Ovary (tissue), 7 donors: ENCODE measurements at regions not wholly inside any gene's neighbourhood (a gene's known extent, or its start where the extent isn't known, plus 50 kb on each side); places are given as distances from the start of the nearest gene placed in this dataset.

Experiments used
- DNase-seq, 5 donors: peaks; one replicate each; pipeline ENCODE4 v3.0.0-alpha.2; 2019 to 2020
- H3K27ac ChIP-seq, 2 donors: fragments of 200-600 bp; one replicate each; pipeline versions ENCODE4 v1.5.1 to v1.8.0; 2019 to 2022
- H3K27me3 ChIP-seq: fragments of 200-600 bp; one replicate; pipeline ENCODE4 v1.8.0; 2022
- H3K36me3 ChIP-seq: fragments of 200-600 bp; sonication (generic); one replicate; pipeline ENCODE4 v1.5.1; 2019
- H3K4me1 ChIP-seq: one replicate; pipeline ENCODE4 v1.8.1; 2013; ENCODE audit warnings: mild to moderate bottlenecking, moderate library complexity; ENCODE audit not compliant: insufficient read depth
- H3K4me3 ChIP-seq: fragments of 200-600 bp; sonication (generic); one replicate; pipeline ENCODE4 v1.5.1; 2017
- H3K9me3 ChIP-seq, 2 donors: fragments of 200-600 bp in 1 of 2; sonication (generic) in 1 of 2; one replicate each; pipeline versions ENCODE4 v1.5.1 to v1.8.1; 2013 to 2019; ENCODE audit warnings: mild to moderate bottlenecking in 1 of 2, moderate library complexity in 1 of 2
- EP300 ChIP-seq: sonication (generic); formaldehyde crosslinking; IDR thresholded peaks from one replicate; pipeline ENCODE4 v1.6.1; 2017; ENCODE audit warnings: antibody characterized with exemption
- POLR2A ChIP-seq: fragments of 450-650 bp; IDR thresholded peaks from one replicate; pipeline ENCODE4 v1.6.1; 2017; ENCODE audit warnings: antibody characterized with exemption, mild to moderate bottlenecking, moderate library complexity
- WGBS, 3 donors: extraction: QIAGEN DNeasy Blood & Tissue Kit in 1 of 3; methylation state at CpG; one replicate each; pipeline versions ENCODE4 v1.1.5 to v1.1.7; 2013 to 2017; 5-methylcytosine and 5-hydroxymethylcytosine counted together
- intact Hi-C, 4 donors: fragments of 100-400 bp; cut with DNase I; formaldehyde crosslinking; loops; one replicate each; pipeline versions ENCODE4 v1.11.0 to v1.15.1; 2022 to 2023
- TF ChIP-seq, protein P1 (sequence below), 3 donors: fragments of 450-650 bp in 2 of 3; fragments of 200-600 bp in 1 of 3; IDR thresholded peaks; one replicate each; pipeline versions ENCODE4 v1.5.1 to v1.8.0; 2016 to 2022; ENCODE audit warnings: antibody characterized with exemption in 3 of 3, mild to moderate bottlenecking in 1 of 3
- donor health status: DM: no; HTN: no; CAD: no; lungs with moderate emphysema.
- donor health status: DM: no; HTN: no; CAD: no.
- donor health status: Bipolar disorder and iron deficiency.
- donor health status: DM: no; HTN: no; CAD: no.
- donor health status: DM: yes; HTN: yes; CAD: no.

- Histone ChIP-seq H3K4me3 (no peak overlapping the region), H3K27ac (no peak overlapping the region), H3K4me1 (no peaks in the 10 kb centered on the region), H3K9me3 (no peaks in the 10 kb centered on the region), H3K27me3 (no peaks in the 10 kb centered on the region), H3K36me3 (no peaks in the 10 kb centered on the region)
- intact Hi-C loops = no loop called here
- WGBS, 3 donors = 75 to 80% (median 77%) methylated on average over 3 of the region's 3 CpGs
- DNase-seq = no peak
- TF ChIP-seq POLR2A (no peak), EP300 (no peak)
- TF ChIP-seq, protein P1, sequence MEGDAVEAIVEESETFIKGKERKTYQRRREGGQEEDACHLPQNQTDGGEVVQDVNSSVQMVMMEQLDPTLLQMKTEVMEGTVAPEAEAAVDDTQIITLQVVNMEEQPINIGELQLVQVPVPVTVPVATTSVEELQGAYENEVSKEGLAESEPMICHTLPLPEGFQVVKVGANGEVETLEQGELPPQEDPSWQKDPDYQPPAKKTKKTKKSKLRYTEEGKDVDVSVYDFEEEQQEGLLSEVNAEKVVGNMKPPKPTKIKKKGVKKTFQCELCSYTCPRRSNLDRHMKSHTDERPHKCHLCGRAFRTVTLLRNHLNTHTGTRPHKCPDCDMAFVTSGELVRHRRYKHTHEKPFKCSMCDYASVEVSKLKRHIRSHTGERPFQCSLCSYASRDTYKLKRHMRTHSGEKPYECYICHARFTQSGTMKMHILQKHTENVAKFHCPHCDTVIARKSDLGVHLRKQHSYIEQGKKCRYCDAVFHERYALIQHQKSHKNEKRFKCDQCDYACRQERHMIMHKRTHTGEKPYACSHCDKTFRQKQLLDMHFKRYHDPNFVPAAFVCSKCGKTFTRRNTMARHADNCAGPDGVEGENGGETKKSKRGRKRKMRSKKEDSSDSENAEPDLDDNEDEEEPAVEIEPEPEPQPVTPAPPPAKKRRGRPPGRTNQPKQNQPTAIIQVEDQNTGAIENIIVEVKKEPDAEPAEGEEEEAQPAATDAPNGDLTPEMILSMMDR (IDR thresholded peaks at IDR 0.05) = no peak
These were observed 846.7 kb upstream of the ID2 start for GRCh38 chr2:7835151-7835550.

DNA sequence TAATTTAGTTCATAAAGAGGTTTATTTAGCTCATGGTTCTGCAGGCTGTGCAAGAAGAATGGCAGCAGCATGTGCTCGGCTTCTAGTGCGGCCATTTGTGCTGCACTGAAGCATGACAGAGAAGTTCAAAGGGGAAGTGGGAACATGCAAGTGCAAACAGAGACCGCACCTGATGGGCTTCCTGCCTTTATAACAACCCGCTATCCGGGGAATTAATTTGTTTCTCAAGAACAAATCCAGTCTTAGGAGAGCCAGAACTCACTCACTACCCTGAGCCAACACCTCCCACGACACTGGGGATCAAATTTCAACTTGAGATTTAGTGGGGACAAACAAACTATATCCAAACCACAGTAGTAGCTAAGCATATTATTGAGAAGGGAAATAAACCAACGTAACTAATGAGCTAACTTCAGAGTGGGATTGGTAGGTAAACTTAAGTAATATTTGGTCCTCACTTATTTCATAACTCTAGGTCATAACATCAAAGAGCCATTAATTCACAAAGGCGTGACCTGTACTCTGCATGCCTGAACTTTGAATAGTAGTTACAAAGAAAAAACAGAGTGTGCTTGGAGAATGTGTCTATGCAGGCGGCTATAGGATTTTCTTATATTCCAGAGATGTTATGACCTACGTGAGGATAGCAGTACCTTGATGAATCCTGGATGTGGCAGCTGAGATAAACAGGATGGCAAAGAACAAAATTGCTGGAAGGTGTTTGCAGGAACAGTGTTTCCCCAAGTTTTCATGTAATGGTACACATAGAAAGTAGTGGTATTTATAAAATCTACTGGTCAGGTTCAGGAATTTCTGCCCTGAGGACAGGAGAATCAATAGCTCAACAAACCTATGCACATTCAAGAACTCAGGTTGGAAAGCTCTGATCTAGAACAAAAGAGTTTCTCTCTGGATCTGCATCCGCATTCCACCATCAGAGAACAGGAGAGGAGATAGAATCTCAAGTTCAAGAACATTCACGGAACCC, 845.9 kb upstream of the ID2 start:
- H3K9me3 ChIP-seq = no peaks in the 10 kb centered on the region
- WGBS, 3 donors = 56 to 62% (median 56%) methylated on average over 12 of the region's 12 CpGs
- no peak overlapping the region for H3K27ac ChIP-seq
- intact Hi-C loops = no loop called here
- TF ChIP-seq, protein P1 (IDR thresholded peaks at IDR 0.05) = no peak
- TF ChIP-seq EP300 (no peak), POLR2A (no peak)
- no peaks in the 10 kb centered on the region for H3K4me1 ChIP-seq
- H3K4me3 ChIP-seq = no peak overlapping the region
- no peaks in the 10 kb centered on the region for H3K36me3 ChIP-seq
- no peak for DNase-seq
- H3K27me3 ChIP-seq = no peaks in the 10 kb centered on the region

GRCh38 chr2:7837237-7837760, 844.6 kb upstream of the ID2 start:
- Histone ChIP-seq H3K36me3 (no peaks in the 10 kb centered on the region), H3K27ac (no peak overlapping the region), H3K4me3 (no peak overlapping the region), H3K27me3 (no peaks in the 10 kb centered on the region), H3K9me3 (no peaks in the 10 kb centered on the region), H3K4me1 (no peaks in the 10 kb centered on the region)
- WGBS, 3 donors = 77 to 86% (median 86%) methylated on average over 2 of the region's 2 CpGs
- TF ChIP-seq POLR2A (no peak), EP300 (no peak)
- TF ChIP-seq, protein P1 (IDR thresholded peaks at IDR 0.05) = no peak
- no peak for DNase-seq
- intact Hi-C loops = no loop called here

- H3K9me3 ChIP-seq = no peaks in the 10 kb centered on the region
- DNase-seq = no peak
- 74 to 88% (median 75%) methylated on average over 4 of the region's 4 CpGs for WGBS, 3 donors
These were observed 843.2 kb upstream of the ID2 start for GRCh38 chr2:7838669-7839068.

More at GRCh38 chr2:7838669-7839068, 843.2 kb upstream of the ID2 start:
- no peak overlapping the region for H3K27ac ChIP-seq
- no peak overlapping the region for H3K4me3 ChIP-seq
- intact Hi-C loops = no loop called here
- TF ChIP-seq, protein P1 (IDR thresholded peaks at IDR 0.05) = no peak
- no peak for TF ChIP-seq EP300
- no peak for TF ChIP-seq POLR2A
- H3K36me3 ChIP-seq = no peaks in the 10 kb centered on the region
- no peaks in the 10 kb centered on the region for H3K4me1 ChIP-seq
- H3K27me3 ChIP-seq = no peaks in the 10 kb centered on the region
